Peyer's patch (tissue), 4 donors: ENCODE measurements at regions not wholly inside any gene's neighbourhood (a gene's known extent, or its start where the extent isn't known, plus 50 kb on each side); places are given as distances from the start of the nearest gene placed in this dataset.

Source experiments
- POLR2A ChIP-seq, 2 donors: fragments of 450-650 bp; IDR thresholded peaks; one replicate each; pipeline ENCODE4 v1.5.1; 2017; ENCODE audit warnings: antibody characterized with exemption in 2 of 2, mild to moderate bottlenecking in 2 of 2, moderate library complexity in 2 of 2
- TF ChIP-seq, protein P1 (sequence below), 6 experiments: fragments of 450-650 bp in 4 of 6; fragments of 200-600 bp in 2 of 6; sonication (generic) in 1 of 6; IDR thresholded peaks; one replicate each; pipeline ENCODE4 v1.5.1; 2017 to 2019; ENCODE audit warnings: antibody characterized with exemption in 6 of 6, mild to moderate bottlenecking in 3 of 6, moderate library complexity in 1 of 6

GRCh38 chr2:41040782-41041520, 589.1 kb upstream of the SLC8A1 start:
- TF ChIP-seq, protein P1, sequence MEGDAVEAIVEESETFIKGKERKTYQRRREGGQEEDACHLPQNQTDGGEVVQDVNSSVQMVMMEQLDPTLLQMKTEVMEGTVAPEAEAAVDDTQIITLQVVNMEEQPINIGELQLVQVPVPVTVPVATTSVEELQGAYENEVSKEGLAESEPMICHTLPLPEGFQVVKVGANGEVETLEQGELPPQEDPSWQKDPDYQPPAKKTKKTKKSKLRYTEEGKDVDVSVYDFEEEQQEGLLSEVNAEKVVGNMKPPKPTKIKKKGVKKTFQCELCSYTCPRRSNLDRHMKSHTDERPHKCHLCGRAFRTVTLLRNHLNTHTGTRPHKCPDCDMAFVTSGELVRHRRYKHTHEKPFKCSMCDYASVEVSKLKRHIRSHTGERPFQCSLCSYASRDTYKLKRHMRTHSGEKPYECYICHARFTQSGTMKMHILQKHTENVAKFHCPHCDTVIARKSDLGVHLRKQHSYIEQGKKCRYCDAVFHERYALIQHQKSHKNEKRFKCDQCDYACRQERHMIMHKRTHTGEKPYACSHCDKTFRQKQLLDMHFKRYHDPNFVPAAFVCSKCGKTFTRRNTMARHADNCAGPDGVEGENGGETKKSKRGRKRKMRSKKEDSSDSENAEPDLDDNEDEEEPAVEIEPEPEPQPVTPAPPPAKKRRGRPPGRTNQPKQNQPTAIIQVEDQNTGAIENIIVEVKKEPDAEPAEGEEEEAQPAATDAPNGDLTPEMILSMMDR (IDR thresholded peaks at IDR 0.05) = no peak
- no peak for TF ChIP-seq POLR2A (IDR thresholded peaks at IDR 0.05)
